GM12878 (cell line): ENCODE measurements at regions not wholly inside any gene's neighbourhood (a gene's known extent, or its start where the extent isn't known, plus 50 kb on each side); places are given as distances from the start of the nearest gene placed in this dataset.

Experiments used
- ATAC-seq: fragments of 200-7000 bp; cut with Tn5 transposase; 3 replicates; pipeline ENCODE4 v1.9.1; 2020; ENCODE audit warnings: mild to moderate bottlenecking, moderate library complexity
- BruUV-seq: library from RNA; stranded (reverse); fragments of 400-500 nt; replicated peaks from 2 replicates; lab custom pipeline; 2021; lab: Mats Ljungman, UMichigan
- CTCF ChIA-PET: fragments of 300-600 bp; sonication (Branson Sonifier 250); formaldehyde crosslinking; extraction: SDS; loops from one replicate; lab custom pipeline; 2021; ENCODE audit warnings: inconsistent platforms; lab: Yijun Ruan, JAX
- POLR2A ChIA-PET: fragments of 350-600 bp; formaldehyde crosslinking; extraction: SDS; loops from one replicate; lab custom pipeline; 2021; ENCODE audit warnings: inconsistent platforms; lab: Charles Lee
- RAD21 ChIA-PET: fragments of 300-600 bp; sonication (Branson Sonifier 250); formaldehyde crosslinking; loops from one replicate; lab custom pipeline; 2023; ENCODE audit warnings: antibody characterized with exemption; ENCODE audit not compliant: unreplicated experiment; lab: Charles Lee
- SMC1A ChIA-PET: fragments of 300-600 bp; sonication (Branson Sonifier 250); formaldehyde crosslinking; loops from one replicate; lab custom pipeline; 2023; ENCODE audit not compliant: unreplicated experiment, uncharacterized antibody; lab: Charles Lee
- DNase-seq: peaks from one replicate; pipeline ENCODE4 v3.0.0-alpha.2; 2011; ENCODE audit warnings: low read depth, low spot score
- FAIRE-seq: peaks from 3 replicates; lab custom pipeline; 2011; peaks lifted over from hg19 to GRCh38; lab: Jason Lieb, UNC
- H2AFZ ChIP-seq: 2 replicates; pipeline ENCODE4 v1.6.0; 2011; ENCODE audit warnings: low read depth, low read length, control low read depth; ENCODE audit not compliant: control insufficient read depth
- H3K27ac ChIP-seq: 2 replicates; pipeline ENCODE4 v1.5.1; 2011; ENCODE audit warnings: control low read depth; ENCODE audit not compliant: control insufficient read depth, insufficient read depth
- H3K27me3 ChIP-seq, 2 experiments: replicated peaks in 1 of 2; 2 replicates each; pipeline versions ENCODE4 v1.6.0 to v1.6.1; 2011; ENCODE audit warnings: low read length in 1 of 2; ENCODE audit not compliant: control insufficient read depth in 2 of 2, insufficient read depth in 2 of 2
- H3K36me3 ChIP-seq, 2 experiments: 2 replicates each; pipeline ENCODE4 v1.5.1; 2011; ENCODE audit warnings: low read length in 1 of 2; ENCODE audit not compliant: control insufficient read depth in 2 of 2, insufficient read depth in 2 of 2
- H3K4me1 ChIP-seq: 2 replicates; pipeline ENCODE4 v1.6.1; 2011; ENCODE audit warnings: mild to moderate bottlenecking, low read length, moderate library complexity, mixed read lengths; ENCODE audit not compliant: control insufficient read depth, insufficient read depth
- H3K4me2 ChIP-seq: 2 replicates; pipeline ENCODE4 v1.6.0; 2011; ENCODE audit warnings: control low read depth; ENCODE audit not compliant: control insufficient read depth, insufficient read depth
- H3K4me3 ChIP-seq: fragments of 200-600 bp; sonication (generic); 2 replicates; pipeline ENCODE4 v1.5.1; 2016
- H3K79me2 ChIP-seq: 2 replicates; pipeline ENCODE4 v1.6.0; 2011; ENCODE audit warnings: low read length; ENCODE audit not compliant: control insufficient read depth, insufficient read depth
- H3K9ac ChIP-seq: 2 replicates; pipeline ENCODE4 v1.8.0; 2011; ENCODE audit warnings: low read length, control low read depth, mixed read lengths; ENCODE audit not compliant: control insufficient read depth, insufficient read depth
- H3K9me3 ChIP-seq: replicated peaks from 3 replicates; pipeline ENCODE4 v1.5.1; 2011; ENCODE audit warnings: mild to moderate bottlenecking, low read length; ENCODE audit not compliant: control insufficient read depth, insufficient read depth
- H4K20me1 ChIP-seq: 2 replicates; pipeline ENCODE4 v1.6.0; 2011; ENCODE audit not compliant: control insufficient read depth, insufficient read depth
- E4F1 ChIP-seq: fragments of 450-650 bp; IDR thresholded peaks from 2 replicates; pipeline ENCODE4 v1.6.1; 2018; ENCODE audit warnings: borderline replicate concordance, mild to moderate bottlenecking; ENCODE audit not compliant: partially characterized antibody
- HDGF ChIP-seq: fragments of 450-650 bp; IDR thresholded peaks from 2 replicates; pipeline ENCODE4 v1.6.1; 2016; ENCODE audit warnings: antibody characterized with exemption
- RBBP5 ChIP-seq: fragments of 200-600 bp; sonication (generic); conservative IDR thresholded peaks from 2 replicates; pipeline ENCODE4 v1.6.1; 2016
- SREBF2 ChIP-seq: IDR thresholded peaks from 2 replicates; pipeline ENCODE4 v1.6.1; 2012; ENCODE audit warnings: mild to moderate bottlenecking, low read length
- STAT1 ChIP-seq: fragments of 450-650 bp; conservative IDR thresholded peaks from 2 replicates; pipeline ENCODE4 v1.6.1; 2014; ENCODE audit warnings: antibody characterized with exemption, mild to moderate bottlenecking
- TCF12 ChIP-seq: IDR thresholded peaks from 2 replicates; pipeline ENCODE4 v1.6.1; 2011; ENCODE audit warnings: low read depth, mild to moderate bottlenecking, low read length
- TCF3 ChIP-seq: IDR thresholded peaks from 2 replicates; pipeline ENCODE4 v1.6.1; 2012; ENCODE audit warnings: low read depth, mild to moderate bottlenecking, low read length, borderline replicate concordance; ENCODE audit not compliant: insufficient read depth
- WGBS: methylation state at CpG from one replicate; pipeline ENCODE4 v1.1.6; 2016; ENCODE audit warnings: low lambda C conversion rate; ENCODE audit not compliant: insufficient replicate concordance, insufficient coverage; ENCODE audit errors: missing lambda C conversion rate; 5-methylcytosine and 5-hydroxymethylcytosine counted together
- in situ Hi-C: fragments of 300-500 bp; cut with MboI; formaldehyde crosslinking; loops from 9 replicates; pipeline ENCODE4 v1.14.3; 2018; ENCODE audit warnings: mixed read lengths
- intact Hi-C: fragments of 100-400 bp; cut with micrococcal nuclease; formaldehyde crosslinking; loops from one replicate; pipeline ENCODE4 v1.14.2; 2022; ENCODE audit not compliant: unreplicated experiment

DNA sequence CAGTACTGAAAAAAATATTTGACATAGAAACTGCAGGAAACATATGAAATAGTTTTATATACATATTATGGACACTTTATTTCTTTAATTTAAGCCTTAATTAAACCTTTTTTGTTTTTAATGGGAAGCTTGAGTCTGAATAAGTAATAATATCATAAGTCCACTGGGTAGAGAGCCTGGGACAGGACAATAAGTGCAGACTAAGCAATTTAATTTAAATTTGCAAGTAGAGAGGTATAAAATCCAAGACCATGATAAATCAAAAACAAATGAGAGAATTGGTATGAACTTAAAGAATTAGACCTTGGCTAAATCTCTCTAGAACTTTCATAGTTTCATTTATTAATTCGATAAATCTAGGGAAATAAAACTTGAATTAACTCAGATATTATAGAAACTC, 571.2 kb downstream of the ARAP2 start:
- FAIRE-seq, result no peak

More for the DNA sequence above, 571.2 kb downstream of the ARAP2 start:
- in situ Hi-C loops (no loop called here), intact Hi-C loops (no loop called here)
- TF ChIP-seq TCF12 (no peak), HDGF (no peak), RBBP5 (no peak), SREBF2 (no peak), E4F1 (no peak), STAT1 (no peak), TCF3 (no peak)
- Histone ChIP-seq H3K4me1 (no peaks in the 10 kb centered on the region), H2AFZ (no peak overlapping the region), H4K20me1 (no peaks in the 10 kb centered on the region), H3K4me3 (no peak overlapping the region), H3K27ac (no peak overlapping the region), H3K36me3 (no peaks in the 10 kb centered on the region), H3K79me2 (no peaks in the 10 kb centered on the region), H3K27me3 (no peaks in the 10 kb centered on the region), H3K4me2 (no peak overlapping the region), H3K9me3 (no peaks in the 10 kb centered on the region), H3K9ac (no peak overlapping the region)
- ChIA-PET SMC1A (interaction anchor here (0.8 to 1.9 kb wide), 6 partner anchors 9 to 119 kb away, joined by 3 to 6 read pairs (median 5); no protein-coding TSS in a partner anchor), POLR2A (no interaction called here), CTCF (no interaction called here), RAD21 (interaction anchor here (1.6 kb wide), 1 partner anchor 53 kb away, joined by 3 read pairs; no protein-coding TSS in a partner anchor)
- WGBS, result 0% methylated on average over 1 of the region's 1 CpG
- no TSS peak for BruUV-seq
- ATAC-seq (no peak), DNase-seq (no peak)
